ENCODE measurements at regions not wholly inside any gene's neighbourhood (a gene's known extent, or its start where the extent isn't known, plus 50 kb on each side); places are given as distances from the start of the nearest gene placed in this dataset.

DNA sequence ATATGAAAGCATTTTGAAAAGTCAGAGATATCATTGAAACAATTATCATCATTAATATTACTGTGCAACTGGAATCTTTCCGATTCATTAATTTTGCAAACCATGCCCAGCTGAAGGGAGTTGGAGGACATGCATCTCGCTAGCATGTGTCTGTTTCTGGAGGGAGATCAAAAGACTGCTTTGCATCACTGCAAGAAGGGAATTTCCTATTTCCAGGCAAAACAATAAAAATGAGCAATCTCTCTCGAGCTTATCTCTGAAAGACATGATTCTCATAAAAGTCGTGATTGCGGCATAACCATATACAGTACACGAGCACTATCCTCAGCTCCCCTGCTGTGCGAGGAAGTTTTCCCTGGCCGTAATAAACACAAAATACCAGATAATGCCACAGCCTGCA lies 607.6 kb upstream of the DPP6 start:
- Mint-ChIP-seq H3K9me3 (ENCODE audit: unreplicated experiment) (peaks cover 40% of the 10 kb centered on the region), H3K4me1 (ENCODE audit: unreplicated experiment) (no peaks in the 10 kb centered on the region)

DNA sequence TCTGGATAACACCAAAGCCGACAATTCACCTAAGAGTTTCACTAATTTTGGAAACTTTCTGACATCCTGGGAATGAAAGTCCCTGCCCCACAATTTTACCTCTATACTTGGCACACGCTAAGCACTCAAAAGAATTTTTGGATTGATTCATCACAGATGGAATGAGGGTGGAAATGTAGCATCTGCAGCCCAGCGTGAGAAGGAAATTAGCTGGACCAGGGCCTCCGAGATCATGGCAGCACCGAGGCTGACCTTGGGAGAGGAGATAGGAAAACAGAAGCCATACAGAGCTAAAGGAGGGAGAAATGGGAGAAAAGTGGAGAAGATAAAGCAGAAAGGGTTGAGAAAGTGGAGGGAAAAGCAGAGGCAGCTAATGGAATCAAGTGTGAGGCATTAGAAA lies 606.6 kb upstream of the DPP6 start:
- no peak for DNase-seq (ENCODE audit: extremely low spot score, unreplicated experiment)

More for the DNA sequence above, 607.6 kb upstream of the DPP6 start:
- no peak for DNase-seq (ENCODE audit: extremely low spot score, unreplicated experiment)
- Mint-ChIP-seq H3K27me3 (ENCODE audit: unreplicated experiment) (no peaks in the 10 kb centered on the region), H3K4me3 (ENCODE audit: unreplicated experiment) (no peak overlapping the region), H3K36me3 (ENCODE audit: unreplicated experiment) (no peaks in the 10 kb centered on the region), H3K27ac (ENCODE audit: unreplicated experiment) (no peak overlapping the region)
- TF ChIP-seq, protein P1, sequence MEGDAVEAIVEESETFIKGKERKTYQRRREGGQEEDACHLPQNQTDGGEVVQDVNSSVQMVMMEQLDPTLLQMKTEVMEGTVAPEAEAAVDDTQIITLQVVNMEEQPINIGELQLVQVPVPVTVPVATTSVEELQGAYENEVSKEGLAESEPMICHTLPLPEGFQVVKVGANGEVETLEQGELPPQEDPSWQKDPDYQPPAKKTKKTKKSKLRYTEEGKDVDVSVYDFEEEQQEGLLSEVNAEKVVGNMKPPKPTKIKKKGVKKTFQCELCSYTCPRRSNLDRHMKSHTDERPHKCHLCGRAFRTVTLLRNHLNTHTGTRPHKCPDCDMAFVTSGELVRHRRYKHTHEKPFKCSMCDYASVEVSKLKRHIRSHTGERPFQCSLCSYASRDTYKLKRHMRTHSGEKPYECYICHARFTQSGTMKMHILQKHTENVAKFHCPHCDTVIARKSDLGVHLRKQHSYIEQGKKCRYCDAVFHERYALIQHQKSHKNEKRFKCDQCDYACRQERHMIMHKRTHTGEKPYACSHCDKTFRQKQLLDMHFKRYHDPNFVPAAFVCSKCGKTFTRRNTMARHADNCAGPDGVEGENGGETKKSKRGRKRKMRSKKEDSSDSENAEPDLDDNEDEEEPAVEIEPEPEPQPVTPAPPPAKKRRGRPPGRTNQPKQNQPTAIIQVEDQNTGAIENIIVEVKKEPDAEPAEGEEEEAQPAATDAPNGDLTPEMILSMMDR (IDR thresholded peaks at IDR 0.05): no peak

DNA sequence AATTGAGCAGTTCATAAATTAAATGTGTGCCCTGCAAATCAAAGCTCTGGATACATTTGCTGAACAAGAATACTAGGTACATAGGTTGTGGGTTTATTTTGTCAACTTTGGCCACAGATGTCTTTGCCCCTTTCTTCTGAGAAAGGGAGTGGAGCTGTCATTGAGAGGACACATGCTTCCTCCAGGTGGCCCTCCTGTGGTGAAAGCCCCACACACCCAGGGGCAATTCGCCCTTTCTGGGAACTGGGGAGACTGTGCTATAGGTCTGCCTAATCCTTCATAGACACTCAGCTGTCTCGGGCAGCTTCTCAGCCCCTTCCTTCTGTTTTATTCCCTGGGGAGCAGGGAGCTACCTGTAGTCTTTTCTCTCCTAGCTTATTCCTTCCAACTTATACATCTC lies 605.7 kb upstream of the DPP6 start:
- no peaks in the 10 kb centered on the region for H3K27me3 Mint-ChIP-seq (ENCODE audit: unreplicated experiment)
- H3K9me3 Mint-ChIP-seq (ENCODE audit: unreplicated experiment): peaks cover 40% of the 10 kb centered on the region
- no peaks in the 10 kb centered on the region for H3K4me1 Mint-ChIP-seq (ENCODE audit: unreplicated experiment)
- no peaks in the 10 kb centered on the region for H3K36me3 Mint-ChIP-seq (ENCODE audit: unreplicated experiment)
- H3K4me3 Mint-ChIP-seq (ENCODE audit: unreplicated experiment): no peak overlapping the region
- TF ChIP-seq, protein P1 (IDR thresholded peaks at IDR 0.05): no peak
- no peak overlapping the region for H3K27ac Mint-ChIP-seq (ENCODE audit: unreplicated experiment)
- no peak for DNase-seq (ENCODE audit: extremely low spot score, unreplicated experiment)

More for the DNA sequence above, 606.6 kb upstream of the DPP6 start:
- H3K4me1 Mint-ChIP-seq (ENCODE audit: unreplicated experiment): no peaks in the 10 kb centered on the region
- no peak overlapping the region for H3K4me3 Mint-ChIP-seq (ENCODE audit: unreplicated experiment)
- peaks cover 41% of the 10 kb centered on the region for H3K9me3 Mint-ChIP-seq (ENCODE audit: unreplicated experiment)
- TF ChIP-seq, protein P1 (IDR thresholded peaks at IDR 0.05): no peak
- H3K36me3 Mint-ChIP-seq (ENCODE audit: unreplicated experiment): no peaks in the 10 kb centered on the region
- no peaks in the 10 kb centered on the region for H3K27me3 Mint-ChIP-seq (ENCODE audit: unreplicated experiment)
- H3K27ac Mint-ChIP-seq (ENCODE audit: unreplicated experiment): no peak overlapping the region

DNA sequence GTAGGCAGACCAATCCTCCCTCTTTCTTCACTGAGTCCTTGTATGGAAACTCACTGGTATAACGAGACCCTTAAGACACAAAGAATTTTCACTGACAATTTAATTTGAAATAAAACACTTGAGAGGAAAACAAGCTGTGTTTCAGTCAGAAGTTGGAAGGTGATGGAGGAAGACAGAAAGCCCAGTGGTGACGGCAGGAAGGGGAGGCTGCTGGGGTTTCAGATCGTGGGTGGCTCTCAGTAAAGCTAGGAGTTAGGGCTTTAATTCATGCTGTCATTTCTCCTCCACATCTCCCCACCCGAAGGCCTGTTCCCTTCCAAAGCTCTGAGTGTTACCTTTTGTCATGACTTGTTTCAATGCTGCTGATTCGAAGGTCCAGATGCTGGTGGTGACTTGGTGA lies 605.2 kb upstream of the DPP6 start:
- Mint-ChIP-seq H3K9me3 (ENCODE audit: unreplicated experiment) (peaks cover 41% of the 10 kb centered on the region), H3K36me3 (ENCODE audit: unreplicated experiment) (no peaks in the 10 kb centered on the region)

DNA sequence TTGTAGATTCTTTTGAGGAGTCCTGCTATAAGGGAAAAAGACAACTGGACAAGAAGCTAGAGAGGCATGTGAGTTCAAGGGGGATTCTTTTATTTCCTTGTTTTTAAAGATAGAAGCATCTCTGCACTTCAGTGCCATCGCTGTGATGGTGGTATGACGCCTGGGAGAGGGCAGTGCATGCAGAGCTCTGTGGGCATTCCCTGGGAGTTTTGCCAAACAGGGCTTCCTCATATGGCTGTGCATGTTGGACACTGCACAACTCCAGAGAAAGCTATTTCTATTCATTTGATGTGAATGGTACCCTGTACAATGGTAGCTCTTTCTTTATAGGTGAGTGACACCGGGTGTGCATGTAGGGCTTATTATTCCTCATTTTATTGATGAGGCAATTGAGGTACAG lies 599.5 kb upstream of the DPP6 start:
- H3K4me1 Mint-ChIP-seq (ENCODE audit: unreplicated experiment): no peaks in the 10 kb centered on the region
- H3K9me3 Mint-ChIP-seq (ENCODE audit: unreplicated experiment): peaks cover 66% of the 10 kb centered on the region
- no peak overlapping the region for H3K4me3 Mint-ChIP-seq (ENCODE audit: unreplicated experiment)
- H3K36me3 Mint-ChIP-seq (ENCODE audit: unreplicated experiment): no peaks in the 10 kb centered on the region
- DNase-seq (ENCODE audit: extremely low spot score, unreplicated experiment): no peak
- H3K27me3 Mint-ChIP-seq (ENCODE audit: unreplicated experiment): no peaks in the 10 kb centered on the region
- TF ChIP-seq, protein P1 (IDR thresholded peaks at IDR 0.05): no peak
- H3K27ac Mint-ChIP-seq (ENCODE audit: unreplicated experiment): no peak overlapping the region

More for the DNA sequence above, 605.2 kb upstream of the DPP6 start:
- TF ChIP-seq, protein P1 (IDR thresholded peaks at IDR 0.05): no peak
- DNase-seq (ENCODE audit: extremely low spot score, unreplicated experiment): no peak
- Mint-ChIP-seq H3K27me3 (ENCODE audit: unreplicated experiment) (no peaks in the 10 kb centered on the region), H3K4me1 (ENCODE audit: unreplicated experiment) (no peaks in the 10 kb centered on the region), H3K27ac (ENCODE audit: unreplicated experiment) (no peak overlapping the region), H3K4me3 (ENCODE audit: unreplicated experiment) (no peak overlapping the region)

Data from osteocyte (in vitro differentiated cells).